HepG2 (cell line): ENCODE measurements at regions not wholly inside any gene's neighbourhood (a gene's known extent, or its start where the extent isn't known, plus 50 kb on each side); places are given as distances from the start of the nearest gene placed in this dataset.

ENCODE experiments used
- ATAC-seq: fragments of 200-7000 bp; cut with Tn5 transposase; 3 replicates; pipeline ENCODE4 v1.9.1; 2020; ENCODE audit warnings: mild to moderate bottlenecking, moderate library complexity
- BruUV-seq: library from RNA; stranded (reverse); fragments of 400-500 nt; replicated peaks from 2 replicates; lab custom pipeline; 2021; lab: Mats Ljungman, UMichigan
- CTCF ChIA-PET: fragments of 300-600 bp; formaldehyde crosslinking; extraction: SDS; loops from one replicate; lab custom pipeline; 2021; ENCODE audit warnings: low total read pairs, inconsistent platforms, low intra/inter-chr PET ratio; lab: Yijun Ruan, JAX
- POLR2A ChIA-PET: fragments of 350-600 bp; sonication (Branson Sonifier 250); formaldehyde crosslinking; loops from one replicate; lab custom pipeline; 2020; ENCODE audit warnings: antibody characterized with exemption, inconsistent platforms; lab: Yijun Ruan, JAX
- DNase-seq: peaks from one replicate; pipeline ENCODE4 v3.0.0-alpha.2; 2015; ENCODE audit warnings: low spot score
- FAIRE-seq: peaks from 3 replicates; lab custom pipeline; 2011; peaks lifted over from hg19 to GRCh38; lab: Jason Lieb, UNC
- H2AFZ ChIP-seq: one replicate; pipeline ENCODE4 v1.6.1; 2011; ENCODE audit warnings: low read length, inconsistent platforms
- H3K27ac ChIP-seq: fragments of 300-600 bp; 3 replicates; pipeline ENCODE4 v1.8.0; 2011; ENCODE audit warnings: mixed run types, mild to moderate bottlenecking, mixed read lengths, low read length, inconsistent platforms; ENCODE audit not compliant: insufficient read depth; ENCODE audit errors: extremely low read length
- H3K27me3 ChIP-seq, 2 experiments: fragments of 200-600 bp in 1 of 2; 2 replicates in 1 of 2; 3 replicates in 1 of 2; pipeline versions ENCODE4 v1.6.0 to v1.8.0; 2011; ENCODE audit warnings: low read length in 2 of 2, mild to moderate bottlenecking in 2 of 2, moderate library complexity in 2 of 2, inconsistent platforms in 1 of 2; ENCODE audit not compliant: insufficient read depth in 2 of 2, control insufficient read depth in 1 of 2
- H3K36me3 ChIP-seq, 2 experiments: fragments of 200-600 bp in 1 of 2; replicated peaks in 1 of 2; 2 replicates in 1 of 2; 3 replicates in 1 of 2; pipeline versions ENCODE4 v1.5.1 to v1.8.0; 2011; ENCODE audit warnings: low read length in 2 of 2, inconsistent platforms in 1 of 2; ENCODE audit not compliant: insufficient read depth in 2 of 2, control insufficient read depth in 1 of 2
- H3K4me1 ChIP-seq: 2 replicates; pipeline ENCODE4 v1.5.1; 2012; ENCODE audit warnings: low read length, inconsistent platforms; ENCODE audit not compliant: insufficient read depth
- H3K4me2 ChIP-seq: 2 replicates; pipeline ENCODE4 v1.6.0; 2011; ENCODE audit warnings: low read depth, low read length, inconsistent platforms
- H3K4me3 ChIP-seq, 3 experiments: fragments of 200-600 bp in 1 of 3; sonication (generic), shearing (Covaris generic) in 1 of 3; replicated peaks in 1 of 3; 2 replicates each; pipeline ENCODE4 v1.5.1; 2011 to 2016; ENCODE audit warnings: low read length in 3 of 3, inconsistent platforms in 2 of 3, low read depth in 2 of 3, mild to moderate bottlenecking in 2 of 3, control low read depth in 1 of 3, mixed read lengths in 1 of 3; ENCODE audit not compliant: insufficient read depth in 1 of 3
- H3K79me2 ChIP-seq: one replicate; pipeline ENCODE4 v1.6.1; 2011; ENCODE audit warnings: low read length, inconsistent platforms; ENCODE audit not compliant: insufficient read depth
- H3K9ac ChIP-seq: 2 replicates; pipeline ENCODE4 v1.6.0; 2011; ENCODE audit warnings: mild to moderate bottlenecking, low read depth, low read length, inconsistent platforms; ENCODE audit not compliant: insufficient read depth
- H3K9me3 ChIP-seq: 2 replicates; pipeline ENCODE4 v1.5.1; 2012; ENCODE audit warnings: mild to moderate bottlenecking, low read length
- H4K20me1 ChIP-seq: 2 replicates; pipeline ENCODE4 v1.6.0; 2011; ENCODE audit warnings: inconsistent platforms, mild to moderate bottlenecking, low read length, moderate library complexity; ENCODE audit not compliant: insufficient read depth
- AKNA ChIP-seq: sonication (generic); formaldehyde crosslinking; IDR thresholded peaks from 2 replicates; pipeline ENCODE4 v1.4.0; 2020; ENCODE audit warnings: missing genetic modification reagents, borderline replicate concordance
- FOXO4 ChIP-seq: sonication (generic); formaldehyde crosslinking; conservative IDR thresholded peaks from 2 replicates; pipeline ENCODE4 v1.8.1; 2023; ENCODE audit warnings: missing genetic modification reagents
- GLMP ChIP-seq: sonication (generic); formaldehyde crosslinking; IDR thresholded peaks from 2 replicates; pipeline ENCODE4 v1.9.0; 2021; ENCODE audit warnings: missing genetic modification reagents, mild to moderate bottlenecking, borderline replicate concordance
- PHB2 ChIP-seq: fragments of 450-650 bp; IDR thresholded peaks from 2 replicates; pipeline ENCODE4 v1.6.1; 2018; ENCODE audit not compliant: partially characterized antibody
- TAF1 ChIP-seq: sonication (generic); formaldehyde crosslinking; IDR thresholded peaks from 2 replicates; pipeline ENCODE4 v1.4.0; 2020; ENCODE audit warnings: missing genetic modification reagents
- ZNF547 ChIP-seq: sonication (generic); formaldehyde crosslinking; IDR thresholded peaks from 2 replicates; pipeline ENCODE4 v1.5.1; 2020; ENCODE audit warnings: mild to moderate bottlenecking, missing genetic modification reagents
- ZNF747 ChIP-seq: sonication (generic); formaldehyde crosslinking; IDR thresholded peaks from 2 replicates; pipeline ENCODE4 v1.8.1; 2023; ENCODE audit warnings: missing genetic modification reagents, mild to moderate bottlenecking, borderline replicate concordance
- WGBS: methylation state at CpG from one replicate; pipeline ENCODE4 v1.1.6; 2017; ENCODE audit warnings: low lambda C conversion rate; 5-methylcytosine and 5-hydroxymethylcytosine counted together
- in situ Hi-C: cut with HindIII; loops from 2 replicates; pipeline ENCODE4 v1.10.0; 2017; ENCODE audit warnings: low pct_unique_long_range_greater_than_20kb; ENCODE audit not compliant: extremely low pct_ligation_motif_present
- intact Hi-C: fragments of 100-400 bp; cut with micrococcal nuclease; formaldehyde crosslinking; loops from one replicate; pipeline ENCODE4 v1.10.0; 2022; ENCODE audit not compliant: unreplicated experiment
- TF ChIP-seq, protein P1 (sequence below): sonication (generic); formaldehyde crosslinking; conservative IDR thresholded peaks from 2 replicates; pipeline ENCODE4 v1.8.0; 2022; ENCODE audit warnings: missing genetic modification reagents

DNA sequence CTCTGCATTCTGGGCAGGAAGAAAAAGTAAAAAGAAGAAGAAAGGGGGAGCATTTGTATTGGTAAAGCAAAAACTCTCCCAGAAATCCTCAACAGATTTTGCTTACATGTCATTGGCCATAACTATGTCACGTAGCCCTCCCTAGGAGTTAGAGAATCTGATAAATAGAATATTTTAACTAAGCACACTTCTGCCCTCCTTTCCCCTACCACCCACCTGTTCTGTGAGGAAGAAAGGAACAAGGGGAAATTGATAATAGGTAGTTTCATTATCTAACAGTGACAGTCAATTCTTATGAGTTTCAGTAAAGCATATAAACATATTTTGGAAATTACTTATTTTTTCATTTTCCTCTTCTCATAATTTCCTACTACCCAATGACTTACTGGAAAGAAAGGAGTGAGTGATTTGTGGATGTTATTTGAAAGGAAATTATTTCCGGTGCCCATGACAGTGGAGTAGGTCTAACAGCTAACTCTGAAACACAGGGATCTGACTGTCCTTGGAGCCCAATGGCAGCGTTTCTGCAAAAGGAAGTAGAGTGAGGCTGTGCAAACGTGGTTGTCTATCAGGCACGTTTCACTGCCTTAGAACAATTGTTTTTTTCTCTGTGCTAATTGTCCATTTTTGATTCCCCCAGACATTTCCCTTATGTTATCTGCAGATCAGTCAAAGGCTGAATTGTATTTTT, 128.6 kb upstream of the MDFIC start:
- WGBS: 15% methylated on average over 5 of the region's 5 CpGs
- ChIA-PET CTCF (no interaction called here), POLR2A (no interaction called here)
- no peak overlapping the region for H3K4me3 ChIP-seq
- TF ChIP-seq, protein P1, sequence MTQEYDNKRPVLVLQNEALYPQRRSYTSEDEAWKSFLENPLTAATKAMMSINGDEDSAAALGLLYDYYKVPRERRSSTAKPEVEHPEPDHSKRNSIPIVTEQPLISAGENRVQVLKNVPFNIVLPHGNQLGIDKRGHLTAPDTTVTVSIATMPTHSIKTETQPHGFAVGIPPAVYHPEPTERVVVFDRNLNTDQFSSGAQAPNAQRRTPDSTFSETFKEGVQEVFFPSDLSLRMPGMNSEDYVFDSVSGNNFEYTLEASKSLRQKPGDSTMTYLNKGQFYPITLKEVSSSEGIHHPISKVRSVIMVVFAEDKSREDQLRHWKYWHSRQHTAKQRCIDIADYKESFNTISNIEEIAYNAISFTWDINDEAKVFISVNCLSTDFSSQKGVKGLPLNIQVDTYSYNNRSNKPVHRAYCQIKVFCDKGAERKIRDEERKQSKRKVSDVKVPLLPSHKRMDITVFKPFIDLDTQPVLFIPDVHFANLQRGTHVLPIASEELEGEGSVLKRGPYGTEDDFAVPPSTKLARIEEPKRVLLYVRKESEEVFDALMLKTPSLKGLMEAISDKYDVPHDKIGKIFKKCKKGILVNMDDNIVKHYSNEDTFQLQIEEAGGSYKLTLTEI: no peak
- TF ChIP-seq ZNF547 (CRISPR knock-in tag) (no peak), PHB2 (no peak), GLMP (CRISPR knock-in tag) (no peak), TAF1 (CRISPR knock-in tag) (no peak)
- DNase-seq (no peak), FAIRE-seq (no peak), ATAC-seq (no peak)
- H4K20me1 ChIP-seq: no peaks in the 10 kb centered on the region
- H3K79me2 ChIP-seq: no peaks in the 10 kb centered on the region
- no peaks in the 10 kb centered on the region for H3K4me1 ChIP-seq
- no peak overlapping the region for H3K27ac ChIP-seq
- no peaks in the 10 kb centered on the region for H3K36me3 ChIP-seq
- H3K27me3 ChIP-seq: no peaks in the 10 kb centered on the region
- intact Hi-C loops (no loop called here), in situ Hi-C loops (no loop called here)
- no TSS peak for BruUV-seq
- no peak overlapping the region for H3K4me2 ChIP-seq
- no peak overlapping the region for H2AFZ ChIP-seq
- no peak overlapping the region for H3K9ac ChIP-seq
- no peaks in the 10 kb centered on the region for H3K9me3 ChIP-seq

- Histone ChIP-seq H3K4me2 (no peak overlapping the region), H3K36me3 (no peaks in the 10 kb centered on the region)
- WGBS: 0% methylated on average over 2 of the region's 2 CpGs
- TF ChIP-seq ZNF747 (CRISPR knock-in tag) (no peak), FOXO4 (no peak), AKNA (CRISPR knock-in tag) (no peak)
Observed at GRCh38 chr7:114795475-114795874, 126.4 kb upstream of the MDFIC start.

More at GRCh38 chr7:114795475-114795874, 126.4 kb upstream of the MDFIC start:
- CTCF ChIA-PET: no interaction called here
- no peaks in the 10 kb centered on the region for H4K20me1 ChIP-seq
- no peaks in the 10 kb centered on the region for H3K4me1 ChIP-seq
- no peak for DNase-seq
- no peaks in the 10 kb centered on the region for H3K27me3 ChIP-seq
- no TSS peak for BruUV-seq
- H2AFZ ChIP-seq: no peak overlapping the region
- no peak for ATAC-seq
- no peak overlapping the region for H3K4me3 ChIP-seq
- intact Hi-C loops (no loop called here), in situ Hi-C loops (no loop called here)
- no peaks in the 10 kb centered on the region for H3K79me2 ChIP-seq
- FAIRE-seq: no peak
- H3K27ac ChIP-seq: no peak overlapping the region
- POLR2A ChIA-PET: no interaction called here
- no peak overlapping the region for H3K9ac ChIP-seq
- H3K9me3 ChIP-seq: no peaks in the 10 kb centered on the region
